HUDEP-2 (cell line): ENCODE measurements at regions not wholly inside any gene's neighbourhood (a gene's known extent, or its start where the extent isn't known, plus 50 kb on each side); places are given as distances from the start of the nearest gene placed in this dataset.

Experiments
- DNase-seq, 76 experiments: peaks; one replicate each; lab custom pipeline; 2025; ENCODE audit not compliant: unreplicated experiment in 76 of 76; lab: John Stamatoyannopoulos, UW

GRCh38 chr21:16592381-16592780 lies 862.6 kb downstream of the USP25 start:
- DNase-seq: no peak

- no peak for DNase-seq
These were observed 864.4 kb downstream of the USP25 start for GRCh38 chr21:16594191-16594590.

GRCh38 chr21:16596369-16596768 lies 866.6 kb downstream of the USP25 start:
- DNase-seq: no peak

GRCh38 chr21:16597753-16598152 lies 868.0 kb downstream of the USP25 start:
- no peak for DNase-seq

GRCh38 chr21:16605597-16605996 lies 875.8 kb downstream of the USP25 start:
- no peak for DNase-seq

- DNase-seq: no peak
These were observed 876.5 kb downstream of the USP25 start for GRCh38 chr21:16606271-16606670.

GRCh38 chr21:16608209-16608830 lies 878.5 kb downstream of the USP25 start:
- peak in 1 of 76 experiments; percentile 3 for DNase-seq

GRCh38 chr21:16619281-16619680 lies 889.5 kb downstream of the USP25 start:
- DNase-seq: no peak

GRCh38 chr21:16620786-16621320 lies 891.1 kb downstream of the USP25 start:
- DNase-seq: no peak

GRCh38 chr21:16624479-16625118 lies 888.2 kb upstream of the CXADR start:
- DNase-seq: no peak

- DNase-seq: no peak
These were observed 887.4 kb upstream of the CXADR start for GRCh38 chr21:16625491-16625890.

- peak in 63 of 76 experiments; percentile 3 to 88 (median 61) for DNase-seq
These were observed 878.9 kb upstream of the CXADR start for GRCh38 chr21:16633831-16634459.

GRCh38 chr21:16634515-16634914 lies 878.3 kb upstream of the CXADR start:
- DNase-seq: no peak

- peak in 2 of 76 experiments; percentile 7 to 12 for DNase-seq
These were observed 872.4 kb upstream of the CXADR start for GRCh38 chr21:16640297-16641027.

- DNase-seq: no peak
These were observed 870.5 kb upstream of the CXADR start for GRCh38 chr21:16642353-16642752.

GRCh38 chr21:16644685-16645084 lies 868.2 kb upstream of the CXADR start:
- DNase-seq: no peak

- DNase-seq: no peak
These were observed 862.0 kb upstream of the CXADR start for GRCh38 chr21:16650714-16651366.

- DNase-seq: no peak
These were observed 860.9 kb upstream of the CXADR start for GRCh38 chr21:16651956-16652355.

GRCh38 chr21:16663436-16663835 lies 849.4 kb upstream of the CXADR start:
- DNase-seq: no peak

GRCh38 chr21:16667395-16667794 lies 845.4 kb upstream of the CXADR start:
- no peak for DNase-seq

- no peak for DNase-seq
These were observed 837.9 kb upstream of the CXADR start for GRCh38 chr21:16674949-16675348.
